ENCODE measurements at regions not wholly inside any gene's neighbourhood (a gene's known extent, or its start where the extent isn't known, plus 50 kb on each side); places are given as distances from the start of the nearest gene placed in this dataset.

GRCh38 chr10:109428775-109429491, 494.4 kb downstream of the XPNPEP1 start:
- Histone ChIP-seq H3K27me3 (ENCODE audit: control insufficient read depth, insufficient read depth, low read length) (no peaks in the 10 kb centered on the region), H3K9me3 (ENCODE audit: control insufficient read depth, insufficient read depth, low read length) (no peaks in the 10 kb centered on the region), H2AK5ac (ENCODE audit: low read depth, low read length) (no peak overlapping the region), H2BK20ac (ENCODE audit: low read depth, low read length) (no peak overlapping the region), H2AK9ac (replicated peaks; ENCODE audit: low read depth, low read length, poor library complexity) (no peak overlapping the region), H4K8ac (ENCODE audit: low read depth in 2 of 2, low read length in 2 of 2) (no peak overlapping the region; a peak in 1 of 4 replicates), H3K79me1 (ENCODE audit: low read depth in 1 of 2, low read length in 2 of 2) (no peaks in the 10 kb centered on the region), H3K18ac (ENCODE audit: low read depth, low read length) (no peak overlapping the region; the same call in 1 of the 2 replicates), H3K36me3 (ENCODE audit: control insufficient read depth, insufficient read depth, low read length) (no peaks in the 10 kb centered on the region), H3K4me1 (ENCODE audit: control insufficient read depth, insufficient read depth, low read length) (peaks cover 2% of the 10 kb centered on the region; the same call in 1 of the 2 replicates), H3K4ac (ENCODE audit: low read depth, low read length) (no peak overlapping the region), H3K9me1 (ENCODE audit: insufficient read depth, low read length) (no peaks in the 10 kb centered on the region), H2BK15ac (ENCODE audit: low read depth, low read length) (no peak overlapping the region), H3K4me3 (ENCODE audit: insufficient read depth, low read depth, low read length) (no peak overlapping the region), H3K56ac (ENCODE audit: extremely low read depth, insufficient read depth, low read length) (no peak overlapping the region), H4K91ac (ENCODE audit: insufficient read depth, low read depth, low read length) (no peak overlapping the region), H4K5ac (ENCODE audit: low read depth, low read length) (no peak overlapping the region), H3K23ac (ENCODE audit: low read depth, low read length) (no peak overlapping the region), H3K27ac (ENCODE audit: insufficient read depth, low read length) (no peak overlapping the region), H3K4me2 (ENCODE audit: low read depth, low read length) (no peak overlapping the region), H3K9ac (ENCODE audit: low read depth, low read length) (no peak overlapping the region), H3K14ac (replicated peaks; ENCODE audit: low read depth, low read length) (no peak overlapping the region), H2BK120ac (ENCODE audit: low read depth, low read length) (no peak overlapping the region), H2AFZ (replicated peaks; ENCODE audit: low read length, poor library complexity) (no peak overlapping the region), H2BK5ac (ENCODE audit: low read depth, low read length, poor library complexity, severe bottlenecking) (no peak overlapping the region), H4K20me1 (ENCODE audit: insufficient read depth, low read length) (no peaks in the 10 kb centered on the region)
- intact Hi-C loops (cut with micrococcal nuclease) (loop anchor here (5.0 kb wide), 2 partner anchors 517 to 887 kb away; no protein-coding TSS in a partner anchor), dilution Hi-C loops (cut with HindIII; ENCODE audit: low sequenced_read_pairs, unreplicated experiment) (no loop called here), in situ Hi-C loops (cut with MboI; ENCODE audit: low sequenced_read_pairs) (no loop called here)
- POLR2A ChIA-PET (ENCODE audit: unreplicated experiment) = no interaction called here
- no TSS peak for BruUV-seq (replicated peaks)
- no peak for ATAC-seq (ENCODE audit: low read depth)
- CTCF ChIA-PET = no interaction called here
- no peak for TF ChIP-seq CHD1 (IDR thresholded peaks at IDR 0.05; ENCODE audit: low read depth, low read length)
- TF ChIP-seq RCOR1 (IDR thresholded peaks at IDR 0.05; ENCODE audit: insufficient replicate concordance, low read length) = no peak
- no peak for TF ChIP-seq BHLHE40 (IDR thresholded peaks at IDR 0.05; ENCODE audit: low read depth, low read length)
- TF ChIP-seq FOS (IDR thresholded peaks at IDR 0.05; ENCODE audit: low read depth, low read length) = no peak
- TF ChIP-seq NFE2L2 (IDR thresholded peaks at IDR 0.05; ENCODE audit: low read depth, low read length) = no peak
- no peak for TF ChIP-seq CTCF (conservative IDR thresholded peaks at IDR 0.05; ENCODE audit: low read depth, low read length)
- TF ChIP-seq MAZ (IDR thresholded peaks at IDR 0.05; ENCODE audit: borderline replicate concordance, low read depth, low read length) = no peak
- no peak for TF ChIP-seq MAFK (IDR thresholded peaks at IDR 0.05; ENCODE audit: low read depth, low read length)
- TF ChIP-seq MXI1 (IDR thresholded peaks at IDR 0.05; ENCODE audit: borderline replicate concordance, low read depth, low read length) = no peak
- WGBS, 2 experiments (ENCODE audit: extremely low coverage in 2 of 2, insufficient read length in 1 of 2) = no CpG with 5 or more reads among the region's 3 CpGs
- no peak for DNase-seq

Data from IMR-90 (cell line).